SK-N-MC (cell line): ENCODE measurements at regions not wholly inside any gene's neighbourhood (a gene's known extent, or its start where the extent isn't known, plus 50 kb on each side); places are given as distances from the start of the nearest gene placed in this dataset.

Source experiments
- EZH2 ChIP-seq: fragments of 200-600 bp; sonication (generic); IDR thresholded peaks from one replicate; pipeline ENCODE4 v1.6.1; 2017; ENCODE audit warnings: antibody characterized with exemption
- POLR2AphosphoS5 ChIP-seq: IDR thresholded peaks from 2 replicates; pipeline ENCODE4 v1.6.1; 2012; ENCODE audit warnings: mild to moderate bottlenecking, low read depth, low read length, borderline replicate concordance

- TF ChIP-seq POLR2AphosphoS5 (no peak), EZH2 (no peak)
Measured at GRCh38 chr14:29461506-29461905, 466.1 kb downstream of the PRKD1 start.
